ENCODE measurements at regions not wholly inside any gene's neighbourhood (a gene's known extent, or its start where the extent isn't known, plus 50 kb on each side); places are given as distances from the start of the nearest gene placed in this dataset.

DNA sequence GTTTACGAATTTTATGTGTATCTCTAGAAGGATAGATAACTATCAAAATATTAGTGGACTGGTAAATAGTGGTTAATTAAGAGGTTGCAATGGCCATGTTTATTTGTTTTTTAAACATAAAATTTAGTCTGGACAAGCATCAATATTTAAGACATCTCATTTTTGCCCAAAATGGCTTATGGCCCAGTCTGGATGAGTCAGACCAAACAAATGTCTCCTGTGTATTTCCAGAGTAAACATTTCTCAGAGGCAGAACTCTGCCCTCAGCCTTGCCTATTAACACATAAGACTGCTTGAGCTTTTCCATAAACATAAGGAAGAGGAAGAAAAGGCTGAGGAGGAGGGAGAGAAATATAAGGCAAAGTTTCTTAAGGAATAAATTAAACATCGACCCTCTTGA is 277.1 kb upstream of the DIAPH2 start:
- no peak for TF ChIP-seq CTCF (IDR thresholded peaks at IDR 0.05)
- no peak for TF ChIP-seq ZFX (IDR thresholded peaks at IDR 0.05; ENCODE audit: borderline replicate concordance)

Data from 22Rv1 (cell line).